ENCODE measurements at regions not wholly inside any gene's neighbourhood (a gene's known extent, or its start where the extent isn't known, plus 50 kb on each side); places are given as distances from the start of the nearest gene placed in this dataset.

- no peak overlapping the region for H3K4me3 Mint-ChIP-seq (ENCODE audit: unreplicated experiment)
- DNase-seq (ENCODE audit: extremely low spot score, unreplicated experiment) = no peak
- no peaks in the 10 kb centered on the region for H3K4me1 Mint-ChIP-seq (ENCODE audit: unreplicated experiment)
- H3K9me3 Mint-ChIP-seq (ENCODE audit: unreplicated experiment) = no peaks in the 10 kb centered on the region
- no peak for TF ChIP-seq CTCF (IDR thresholded peaks at IDR 0.05)
- no peaks in the 10 kb centered on the region for H3K36me3 Mint-ChIP-seq (ENCODE audit: unreplicated experiment)
- peaks cover 21% of the 10 kb centered on the region for H3K27me3 Mint-ChIP-seq (ENCODE audit: unreplicated experiment)
- no peak overlapping the region for H3K27ac Mint-ChIP-seq (ENCODE audit: unreplicated experiment)
Observed at GRCh38 chr3:16820485-16820884, 64.3 kb upstream of the PLCL2 start.

- Mint-ChIP-seq H3K4me1 (ENCODE audit: unreplicated experiment) (no peaks in the 10 kb centered on the region), H3K27ac (ENCODE audit: unreplicated experiment) (no peak overlapping the region), H3K27me3 (ENCODE audit: unreplicated experiment) (peaks cover 24% of the 10 kb centered on the region), H3K36me3 (ENCODE audit: unreplicated experiment) (no peaks in the 10 kb centered on the region), H3K4me3 (ENCODE audit: unreplicated experiment) (no peak overlapping the region), H3K9me3 (ENCODE audit: unreplicated experiment) (no peaks in the 10 kb centered on the region)
- no peak for TF ChIP-seq CTCF (IDR thresholded peaks at IDR 0.05)
- DNase-seq (ENCODE audit: extremely low spot score, unreplicated experiment) = no peak
Observed at GRCh38 chr3:16821053-16821452, 63.7 kb upstream of the PLCL2 start.

- H3K36me3 Mint-ChIP-seq (ENCODE audit: unreplicated experiment) = no peaks in the 10 kb centered on the region
- no peak for TF ChIP-seq CTCF (IDR thresholded peaks at IDR 0.05)
- no peak overlapping the region for H3K27ac Mint-ChIP-seq (ENCODE audit: unreplicated experiment)
Observed at GRCh38 chr3:16824081-16824696, 60.6 kb upstream of the PLCL2 start.

GRCh38 chr3:16825617-16826204 lies 59.0 kb upstream of the PLCL2 start:
- H3K9me3 Mint-ChIP-seq (ENCODE audit: unreplicated experiment) = no peaks in the 10 kb centered on the region
- H3K27me3 Mint-ChIP-seq (ENCODE audit: unreplicated experiment) = peaks cover 24% of the 10 kb centered on the region
- no peaks in the 10 kb centered on the region for H3K4me1 Mint-ChIP-seq (ENCODE audit: unreplicated experiment)
- H3K27ac Mint-ChIP-seq (ENCODE audit: unreplicated experiment) = no peak overlapping the region
- no peak for DNase-seq (ENCODE audit: extremely low spot score, unreplicated experiment)
- TF ChIP-seq CTCF (IDR thresholded peaks at IDR 0.05) = no peak
- no peak overlapping the region for H3K4me3 Mint-ChIP-seq (ENCODE audit: unreplicated experiment)
- no peaks in the 10 kb centered on the region for H3K36me3 Mint-ChIP-seq (ENCODE audit: unreplicated experiment)

More at GRCh38 chr3:16824081-16824696, 60.6 kb upstream of the PLCL2 start:
- Mint-ChIP-seq H3K9me3 (ENCODE audit: unreplicated experiment) (no peaks in the 10 kb centered on the region), H3K4me1 (ENCODE audit: unreplicated experiment) (no peaks in the 10 kb centered on the region), H3K4me3 (ENCODE audit: unreplicated experiment) (no peak overlapping the region), H3K27me3 (ENCODE audit: unreplicated experiment) (peaks cover 21% of the 10 kb centered on the region)
- no peak for DNase-seq (ENCODE audit: extremely low spot score, unreplicated experiment)

- no peak overlapping the region for H3K4me3 Mint-ChIP-seq (ENCODE audit: unreplicated experiment)
- H3K36me3 Mint-ChIP-seq (ENCODE audit: unreplicated experiment) = no peaks in the 10 kb centered on the region
- H3K4me1 Mint-ChIP-seq (ENCODE audit: unreplicated experiment) = no peaks in the 10 kb centered on the region
- H3K27me3 Mint-ChIP-seq (ENCODE audit: unreplicated experiment) = peaks cover 32% of the 10 kb centered on the region
- H3K27ac Mint-ChIP-seq (ENCODE audit: unreplicated experiment) = no peak overlapping the region
- no peaks in the 10 kb centered on the region for H3K9me3 Mint-ChIP-seq (ENCODE audit: unreplicated experiment)
- DNase-seq (ENCODE audit: extremely low spot score, unreplicated experiment) = no peak
- no peak for TF ChIP-seq CTCF (IDR thresholded peaks at IDR 0.05)
Observed at GRCh38 chr3:16828815-16829214, 55.9 kb upstream of the PLCL2 start.
